GM18526 (cell line): ENCODE measurements at regions not wholly inside any gene's neighbourhood (a gene's known extent, or its start where the extent isn't known, plus 50 kb on each side); places are given as distances from the start of the nearest gene placed in this dataset.

Experiments used
- POLR2A ChIP-seq: IDR thresholded peaks from 3 replicates; pipeline ENCODE4 v1.6.1; 2011; ENCODE audit not compliant: insufficient read length; ENCODE audit errors: extremely low read depth

GRCh38 chr17:36807496-36808179, 129.6 kb upstream of the LHX1 start:
- no peak for TF ChIP-seq POLR2A

GRCh38 chr17:36808180-36808661, 129.1 kb upstream of the LHX1 start:
- TF ChIP-seq POLR2A = no peak

GRCh38 chr17:36812762-36813161, 124.5 kb upstream of the LHX1 start:
- no peak for TF ChIP-seq POLR2A

- no peak for TF ChIP-seq POLR2A
Observed at GRCh38 chr17:36813357-36813756, 123.9 kb upstream of the LHX1 start.

GRCh38 chr17:36813957-36814563, 123.2 kb upstream of the LHX1 start:
- TF ChIP-seq POLR2A = no peak

DNA sequence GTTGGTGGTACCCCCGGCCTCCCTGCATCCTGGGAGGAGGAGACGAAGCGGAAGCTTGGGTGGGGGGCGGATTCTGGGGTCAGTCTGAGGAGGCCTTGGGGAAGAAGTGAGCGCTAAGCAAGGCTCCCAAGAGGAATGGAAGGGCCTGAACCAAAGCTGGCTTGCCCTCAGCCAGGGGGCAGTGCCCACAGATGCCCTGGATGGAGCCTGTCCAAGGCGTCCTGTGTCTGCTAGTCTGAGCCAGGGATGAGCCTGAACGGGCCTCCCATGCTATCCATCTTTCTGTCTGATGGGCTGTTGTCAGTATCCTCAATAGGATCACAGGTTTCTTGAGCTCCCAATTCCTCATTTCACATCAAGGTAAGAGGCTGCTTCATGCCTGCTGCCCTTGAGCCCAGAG, 122.3 kb upstream of the LHX1 start:
- TF ChIP-seq POLR2A = no peak

- no peak for TF ChIP-seq POLR2A
Observed at GRCh38 chr17:36816214-36816906, 120.9 kb upstream of the LHX1 start.

- no peak for TF ChIP-seq POLR2A
Observed at GRCh38 chr17:36816907-36817288, 120.4 kb upstream of the LHX1 start.

DNA sequence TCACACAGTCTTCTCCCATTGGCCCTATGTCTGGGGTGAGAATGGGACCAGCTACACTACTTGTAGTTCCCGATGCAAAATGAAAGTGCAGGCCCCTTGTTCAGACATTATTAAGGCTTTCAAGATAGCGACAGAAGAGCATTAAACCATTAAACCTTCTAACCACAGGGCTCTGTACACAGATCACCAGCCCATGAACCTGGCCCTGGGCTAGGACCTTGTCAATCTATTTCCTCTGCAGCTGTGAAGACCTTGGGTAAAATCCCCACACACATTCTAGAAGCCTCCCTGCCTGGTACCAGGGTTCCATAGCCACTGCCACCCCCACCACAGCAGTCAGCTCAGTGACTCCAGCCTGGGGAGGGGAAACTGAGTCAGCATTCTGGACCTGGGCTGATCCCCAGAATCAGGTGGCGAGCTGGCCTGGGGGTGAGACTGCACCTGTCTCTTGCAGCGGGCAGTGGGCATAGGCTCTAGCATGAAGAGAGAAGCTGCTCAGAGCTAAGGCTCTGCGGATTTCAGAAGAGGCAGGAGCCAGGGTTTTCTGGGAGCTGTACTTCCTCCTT, 119.7 kb upstream of the LHX1 start:
- TF ChIP-seq POLR2A = no peak

GRCh38 chr17:36818134-36818825, 119.0 kb upstream of the LHX1 start:
- TF ChIP-seq POLR2A = no peak

- TF ChIP-seq POLR2A = no peak
Observed at GRCh38 chr17:36823850-36824677, 113.2 kb upstream of the LHX1 start.

DNA sequence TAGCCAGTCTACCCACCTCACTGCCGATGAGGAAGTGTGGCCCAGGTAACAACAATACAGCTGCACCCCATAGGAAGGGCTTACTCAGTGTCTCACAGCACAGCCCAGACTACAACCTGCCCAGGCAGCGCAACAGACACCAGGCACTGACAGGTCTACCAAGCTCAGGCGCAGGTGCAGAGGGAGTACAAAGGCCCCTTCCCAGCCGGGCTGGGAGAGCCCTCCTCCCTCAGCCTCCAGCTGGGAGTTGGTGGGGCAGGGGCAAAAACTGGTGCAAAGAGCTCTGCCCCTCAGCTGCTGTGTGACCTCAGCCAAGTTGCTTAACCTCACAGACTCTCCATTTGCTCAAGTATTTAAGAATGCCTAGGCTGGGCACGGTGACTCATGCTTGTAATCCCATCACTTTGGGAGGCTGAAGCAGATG, 112.6 kb upstream of the LHX1 start:
- TF ChIP-seq POLR2A = no peak

GRCh38 chr17:36825113-36825512, 112.2 kb upstream of the LHX1 start:
- TF ChIP-seq POLR2A = no peak

- TF ChIP-seq POLR2A = no peak
Observed at GRCh38 chr17:36825521-36825920, 111.8 kb upstream of the LHX1 start.
